ENCODE measurements at regions not wholly inside any gene's neighbourhood (a gene's known extent, or its start where the extent isn't known, plus 50 kb on each side); places are given as distances from the start of the nearest gene placed in this dataset.

DNA sequence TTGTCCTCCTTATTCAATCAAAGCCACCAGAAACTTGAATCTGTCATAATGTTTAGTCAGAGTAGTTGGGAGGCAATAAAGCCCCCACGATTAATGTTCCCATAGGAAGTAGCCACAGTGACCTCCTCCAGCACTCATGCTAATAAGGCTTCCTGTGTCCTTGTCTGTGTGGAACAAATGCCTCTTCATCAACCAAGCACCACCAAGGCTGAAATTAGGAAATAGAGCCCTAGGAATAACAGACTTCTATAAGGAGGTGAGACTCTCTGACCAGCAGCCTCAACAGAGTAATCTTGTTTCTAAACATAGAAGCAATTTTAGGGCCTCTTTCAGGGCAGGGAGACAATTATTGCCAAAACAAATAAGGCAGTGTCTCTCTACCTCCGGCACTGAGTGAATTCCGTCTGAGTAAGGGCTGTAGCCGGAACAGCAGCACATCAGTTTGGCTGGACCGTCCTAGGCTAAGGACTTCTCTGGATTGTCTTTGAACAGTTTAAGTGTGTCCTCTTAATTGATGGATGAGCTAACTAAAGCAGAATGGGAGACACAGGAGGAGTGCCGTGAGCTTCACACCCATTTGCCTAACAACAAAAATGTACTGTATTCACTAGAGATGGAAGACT is 329.2 kb upstream of the HAND2 start:
- ATAC-seq (no peak), DNase-seq (no peak)
- Mint-ChIP-seq H3K4me1 (no peaks in the 10 kb centered on the region), H3K4me3 (no peak overlapping the region), H3K27me3 (ENCODE audit: low read depth in 2 of 2) (no peaks in the 10 kb centered on the region), H3K9me3 (peaks cover 10 to 19% of the 10 kb centered on the region in 2 donors), H3K27ac (no peak overlapping the region), H3K36me3 (no peaks in the 10 kb centered on the region)
- Histone ChIP-seq H3K27ac (ENCODE audit: low read length) (no peak overlapping the region), H3K4me3 (ENCODE audit: low read length) (no peak overlapping the region), H3K36me3 (ENCODE audit: control insufficient read depth, insufficient read depth, low read length) (no peaks in the 10 kb centered on the region), H3K9me3 (ENCODE audit: control insufficient read depth, insufficient read depth, low read length) (no peaks in the 10 kb centered on the region), H3K4me1 (ENCODE audit: control insufficient read depth, insufficient read depth, low read length) (no peaks in the 10 kb centered on the region), H3K27me3 (ENCODE audit: control insufficient read depth, insufficient read depth, low read length) (no peaks in the 10 kb centered on the region)
- intact Hi-C loops (cut with micrococcal nuclease), result no loop called here
- no peak for TF ChIP-seq CTCF (IDR thresholded peaks at IDR 0.05)
- WGBS (ENCODE audit: insufficient coverage), result 68% methylated on average over 5 of the region's 6 CpGs

DNA sequence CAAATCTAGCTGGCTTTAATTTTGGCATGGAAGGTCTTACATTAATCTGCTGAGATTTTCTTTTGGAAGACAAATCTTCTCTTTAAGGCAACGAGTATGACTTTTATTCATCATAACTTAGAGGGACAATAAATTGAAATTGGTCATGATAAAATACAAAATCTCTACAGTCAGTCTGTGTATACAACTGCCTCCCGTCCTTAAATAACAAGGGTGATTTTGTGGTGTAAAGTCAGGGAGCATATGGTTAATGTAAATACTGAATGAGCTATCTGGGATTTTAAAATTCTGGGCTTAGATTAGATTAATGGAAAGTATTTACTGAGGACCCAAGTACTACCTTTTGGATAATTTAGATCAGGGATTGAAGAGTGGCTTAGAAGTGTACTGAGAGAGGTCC is 328.4 kb upstream of the HAND2 start:
- WGBS (ENCODE audit: insufficient coverage), result 100% methylated on average over 1 of the region's 2 CpGs
- no peaks in the 10 kb centered on the region for H3K4me1 Mint-ChIP-seq
- TF ChIP-seq CTCF (IDR thresholded peaks at IDR 0.05), result no peak
- intact Hi-C loops (cut with micrococcal nuclease), result no loop called here
- Histone ChIP-seq H3K36me3 (ENCODE audit: control insufficient read depth, insufficient read depth, low read length) (no peaks in the 10 kb centered on the region), H3K9me3 (ENCODE audit: control insufficient read depth, insufficient read depth, low read length) (no peaks in the 10 kb centered on the region), H3K27ac (ENCODE audit: low read length) (no peak overlapping the region), H3K27me3 (ENCODE audit: control insufficient read depth, insufficient read depth, low read length) (no peaks in the 10 kb centered on the region), H3K4me1 (ENCODE audit: control insufficient read depth, insufficient read depth, low read length) (no peaks in the 10 kb centered on the region), H3K4me3 (ENCODE audit: low read length) (no peak overlapping the region)
- no peak overlapping the region for H3K4me3 Mint-ChIP-seq
- H3K9me3 Mint-ChIP-seq, result peaks cover 7 to 17% of the 10 kb centered on the region in 2 donors
- H3K27ac Mint-ChIP-seq, result no peak overlapping the region
- H3K27me3 Mint-ChIP-seq (ENCODE audit: low read depth in 2 of 2), result no peaks in the 10 kb centered on the region
- no peak for ATAC-seq
- H3K36me3 Mint-ChIP-seq, result no peaks in the 10 kb centered on the region
- no peak for DNase-seq

DNA sequence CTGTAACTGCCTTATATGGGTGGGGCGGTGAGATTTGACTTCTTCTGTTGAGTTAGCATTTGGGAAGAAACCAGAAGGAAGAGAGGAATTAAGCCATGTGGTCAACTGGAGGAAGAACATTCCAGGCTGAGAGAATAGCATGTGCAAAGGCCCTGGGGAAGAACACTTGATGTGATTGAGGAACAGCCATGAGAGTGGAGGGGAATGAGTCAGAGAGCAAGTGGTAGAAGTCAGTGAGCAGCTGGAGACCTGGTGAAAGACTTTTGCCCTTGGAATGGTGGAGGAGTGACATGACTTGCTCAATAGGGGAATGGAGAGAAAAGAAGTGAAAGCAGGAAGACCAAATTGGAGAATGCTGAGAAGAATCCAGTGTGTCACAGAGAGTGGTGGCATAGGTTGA is 327.8 kb upstream of the HAND2 start:
- intact Hi-C loops (cut with micrococcal nuclease), result no loop called here
- Histone ChIP-seq H3K27me3 (ENCODE audit: control insufficient read depth, insufficient read depth, low read length) (no peaks in the 10 kb centered on the region), H3K27ac (ENCODE audit: low read length) (no peak overlapping the region), H3K9me3 (ENCODE audit: control insufficient read depth, insufficient read depth, low read length) (no peaks in the 10 kb centered on the region), H3K4me3 (ENCODE audit: low read length) (no peak overlapping the region), H3K4me1 (ENCODE audit: control insufficient read depth, insufficient read depth, low read length) (no peaks in the 10 kb centered on the region), H3K36me3 (ENCODE audit: control insufficient read depth, insufficient read depth, low read length) (no peaks in the 10 kb centered on the region)
- Mint-ChIP-seq H3K27me3 (ENCODE audit: low read depth in 2 of 2) (no peaks in the 10 kb centered on the region), H3K4me3 (no peak overlapping the region), H3K27ac (no peak overlapping the region), H3K4me1 (no peaks in the 10 kb centered on the region), H3K36me3 (no peaks in the 10 kb centered on the region), H3K9me3 (peaks cover 7 to 17% of the 10 kb centered on the region in 2 donors)
- no peak for TF ChIP-seq CTCF (IDR thresholded peaks at IDR 0.05)
- 100% methylated on average over 1 of the region's 1 CpG for WGBS (ENCODE audit: insufficient coverage)
- DNase-seq, result no peak
- no peak for ATAC-seq

- intact Hi-C loops (cut with micrococcal nuclease), result no loop called here
- H3K27me3 ChIP-seq (ENCODE audit: control insufficient read depth, insufficient read depth, low read length), result no peaks in the 10 kb centered on the region
- no peaks in the 10 kb centered on the region for H3K36me3 ChIP-seq (ENCODE audit: control insufficient read depth, insufficient read depth, low read length)
- DNase-seq (no peak), ATAC-seq (no peak)
- H3K4me3 ChIP-seq (ENCODE audit: low read length), result no peak overlapping the region
- Mint-ChIP-seq H3K4me1 (no peaks in the 10 kb centered on the region), H3K27me3 (ENCODE audit: low read depth in 2 of 2) (no peaks in the 10 kb centered on the region), H3K4me3 (no peak overlapping the region), H3K9me3 (peaks cover 2 to 13% of the 10 kb centered on the region in 2 donors), H3K27ac (no peak overlapping the region), H3K36me3 (no peaks in the 10 kb centered on the region)
- TF ChIP-seq CTCF (IDR thresholded peaks at IDR 0.05), result no peak
- H3K27ac ChIP-seq (ENCODE audit: low read length), result no peak overlapping the region
- no peaks in the 10 kb centered on the region for H3K4me1 ChIP-seq (ENCODE audit: control insufficient read depth, insufficient read depth, low read length)
- no CpG with 5 or more reads among the region's 2 CpGs for WGBS (ENCODE audit: insufficient coverage)
- H3K9me3 ChIP-seq (ENCODE audit: control insufficient read depth, insufficient read depth, low read length), result no peaks in the 10 kb centered on the region
Measured at GRCh38 chr4:173855015-173855414, 325.0 kb upstream of the HAND2 start.
